C4-2B (cell line): ENCODE measurements at regions not wholly inside any gene's neighbourhood (a gene's known extent, or its start where the extent isn't known, plus 50 kb on each side); places are given as distances from the start of the nearest gene placed in this dataset.

Source experiments
- H3K27ac ChIP-seq: fragments of 450-650 bp; 2 replicates; pipeline ENCODE4 v1.5.1; 2017
- CTCF ChIP-seq: fragments of 450-650 bp; conservative IDR thresholded peaks from 2 replicates; pipeline ENCODE4 v1.5.1; 2017; ENCODE audit warnings: mild to moderate bottlenecking
- ZFX ChIP-seq: fragments of 450-650 bp; IDR thresholded peaks from 2 replicates; pipeline ENCODE4 v1.6.1; 2017

- no peak for TF ChIP-seq ZFX
- TF ChIP-seq CTCF = no peak
- no peak overlapping the region for H3K27ac ChIP-seq
Measured at GRCh38 chr14:25485381-25485780, 435.4 kb upstream of the STXBP6 start.

DNA sequence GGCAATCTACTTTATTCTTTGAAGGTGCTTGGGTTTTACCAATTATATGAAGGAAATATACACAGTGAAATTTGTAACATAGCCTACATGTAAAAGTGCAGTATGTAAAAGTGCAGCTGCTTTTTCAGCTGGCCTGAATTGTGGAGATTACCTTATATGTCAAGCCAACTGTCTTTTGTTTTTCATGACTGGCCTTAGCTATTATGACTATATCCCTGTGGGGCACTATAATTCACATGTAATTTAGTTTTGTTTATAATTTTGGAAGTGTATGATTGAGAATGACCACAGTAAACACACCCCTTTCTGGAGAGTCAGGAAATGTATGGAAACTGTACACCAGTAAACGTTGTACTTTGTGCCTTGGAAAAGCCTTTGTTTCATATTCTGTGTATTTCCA, 435.0 kb upstream of the STXBP6 start:
- no peak overlapping the region for H3K27ac ChIP-seq
- no peak for TF ChIP-seq CTCF
- TF ChIP-seq ZFX = no peak

DNA sequence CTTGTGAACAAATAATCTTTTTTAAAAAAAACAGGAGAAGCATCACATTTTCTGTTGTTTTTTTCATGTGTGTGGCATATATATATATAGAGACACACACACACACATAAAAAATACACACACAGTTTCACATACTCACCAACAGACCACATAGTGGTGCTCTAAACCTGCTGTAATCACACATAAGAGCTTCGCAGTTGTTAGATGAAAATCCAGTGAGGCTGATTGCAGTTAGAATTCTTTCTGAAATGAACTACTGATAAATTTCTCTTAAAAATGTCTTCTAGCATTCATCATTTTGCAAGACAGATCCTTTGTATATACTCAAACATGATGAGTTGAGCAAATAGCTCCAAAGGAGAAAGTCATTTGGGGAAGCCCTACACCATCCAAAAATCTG, 434.3 kb upstream of the STXBP6 start:
- peak; percentile 23 for TF ChIP-seq CTCF
- TF ChIP-seq ZFX = no peak
- H3K27ac ChIP-seq = no peak overlapping the region

GRCh38 chr14:25477316-25478098, 427.6 kb upstream of the STXBP6 start:
- no peak overlapping the region for H3K27ac ChIP-seq
- no peak for TF ChIP-seq ZFX
- no peak for TF ChIP-seq CTCF

- TF ChIP-seq ZFX (no peak), CTCF (no peak)
- no peak overlapping the region for H3K27ac ChIP-seq
Measured at GRCh38 chr14:25472700-25473099, 422.8 kb upstream of the STXBP6 start.

DNA sequence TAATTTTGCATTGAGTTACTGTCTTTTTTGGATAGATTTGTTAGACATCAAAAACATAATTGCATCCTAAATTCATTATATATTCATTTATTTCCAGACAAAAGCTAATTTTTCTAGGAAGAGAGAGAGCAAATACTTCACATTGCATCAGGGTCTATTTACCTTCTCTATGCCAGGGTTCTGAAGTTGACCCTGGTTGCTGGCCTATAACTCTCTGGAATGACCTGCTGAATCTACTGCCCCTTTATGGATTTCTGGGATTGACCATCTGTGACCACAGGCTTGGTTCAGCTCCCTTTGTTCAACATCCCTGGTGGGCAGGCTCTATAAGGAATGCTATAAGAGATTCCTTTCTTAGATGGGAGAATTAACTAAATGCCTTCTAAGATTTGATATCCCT, 414.8 kb upstream of the STXBP6 start:
- TF ChIP-seq ZFX = no peak
- no peak overlapping the region for H3K27ac ChIP-seq

DNA sequence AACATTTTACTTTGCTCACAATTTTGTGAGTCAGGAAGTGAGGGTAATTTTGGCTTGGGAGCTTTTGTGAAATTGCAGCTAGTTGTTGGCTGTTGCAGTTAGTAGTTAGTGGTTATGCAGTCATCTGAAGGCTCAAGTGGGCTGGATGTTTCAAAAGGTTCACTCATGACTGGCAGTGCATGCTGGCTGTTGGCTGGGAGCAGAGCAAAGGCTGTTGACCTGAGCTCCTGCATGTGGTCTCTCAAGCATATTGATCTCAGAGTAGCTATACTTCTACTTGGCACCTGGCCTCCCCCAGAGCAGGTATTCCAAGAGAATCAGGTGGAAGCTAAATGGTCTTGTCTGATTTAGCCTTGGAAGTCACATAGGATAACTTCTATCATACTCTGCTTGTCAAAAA, 414.1 kb upstream of the STXBP6 start:
- no peak for TF ChIP-seq ZFX
- no peak for TF ChIP-seq CTCF
- H3K27ac ChIP-seq = no peak overlapping the region

- TF ChIP-seq CTCF (no peak), ZFX (no peak)
- H3K27ac ChIP-seq = no peak overlapping the region
Measured at GRCh38 chr14:25463480-25463879, 413.5 kb upstream of the STXBP6 start.
